Sigmoid colon (tissue), 6 donors: ENCODE measurements at regions not wholly inside any gene's neighbourhood (a gene's known extent, or its start where the extent isn't known, plus 50 kb on each side); places are given as distances from the start of the nearest gene placed in this dataset.

ENCODE experiments used
- DNase-seq: peaks from one replicate; pipeline ENCODE4 v3.0.0-alpha.2; 2019
- H3K27ac ChIP-seq, 4 donors: fragments of 200-600 bp; sonication (generic); one replicate each; pipeline ENCODE4 v1.5.1; 2016 to 2019; ENCODE audit warnings: mild to moderate bottlenecking in 1 of 4
- H3K27me3 ChIP-seq, 3 donors: fragments of 200-600 bp; sonication (generic); one replicate each; pipeline ENCODE4 v1.5.1; 2019; ENCODE audit warnings: mild to moderate bottlenecking in 1 of 3
- H3K36me3 ChIP-seq, 4 donors: fragments of 200-600 bp; sonication (generic); one replicate each; pipeline ENCODE4 v1.5.1; 2016 to 2019
- H3K4me1 ChIP-seq, 4 donors: fragments of 200-600 bp; sonication (generic); one replicate each; pipeline ENCODE4 v1.5.1; 2017 to 2019
- H3K4me3 ChIP-seq, 4 donors: fragments of 200-600 bp; sonication (generic); one replicate each; pipeline ENCODE4 v1.5.1; 2017 to 2019; ENCODE audit warnings: mild to moderate bottlenecking in 2 of 4, moderate library complexity in 1 of 4
- H3K9me3 ChIP-seq, 4 donors: fragments of 200-600 bp in 3 of 4; sonication (generic) in 3 of 4; one replicate each; pipeline versions ENCODE4 v1.5.1 to v1.6.1; 2013 to 2019
- CTCF ChIP-seq, 4 experiments: fragments of 450-650 bp in 3 of 4; fragments of 200-600 bp in 1 of 4; IDR thresholded peaks; one replicate each; pipeline ENCODE4 v1.5.1; 2016 to 2019; ENCODE audit warnings: antibody characterized with exemption in 4 of 4, mild to moderate bottlenecking in 3 of 4, moderate library complexity in 2 of 4
- EP300 ChIP-seq, 4 donors: sonication (generic); formaldehyde crosslinking; IDR thresholded peaks; one replicate each; pipeline ENCODE4 v1.6.1; 2017; ENCODE audit warnings: antibody characterized with exemption in 4 of 4
- POLR2A ChIP-seq, 2 donors: fragments of 450-650 bp; IDR thresholded peaks; one replicate each; pipeline ENCODE4 v1.6.1; 2016; ENCODE audit warnings: antibody characterized with exemption in 2 of 2, mild to moderate bottlenecking in 2 of 2, moderate library complexity in 2 of 2
- POLR2AphosphoS5 ChIP-seq, 4 donors: sonication (generic); formaldehyde crosslinking; IDR thresholded peaks; one replicate each; pipeline ENCODE4 v1.6.1; 2017; ENCODE audit warnings: antibody characterized with exemption in 4 of 4
- WGBS, 2 donors: extraction: QIAGEN DNeasy Blood & Tissue Kit; methylation state at CpG; one replicate each; pipeline ENCODE4 v1.1.7; 2013; 5-methylcytosine and 5-hydroxymethylcytosine counted together
- intact Hi-C: fragments of 100-400 bp; cut with DNase I; formaldehyde crosslinking; loops from one replicate; pipeline ENCODE4 v1.15.1; 2023
- donor health status: healthy with polysubstance abuse.
- donor health status: healthy.

- TF ChIP-seq EP300 (IDR thresholded peaks at IDR 0.05) (no peak), POLR2A (IDR thresholded peaks at IDR 0.05) (no peak), CTCF (IDR thresholded peaks at IDR 0.05) (no peak), POLR2AphosphoS5 (IDR thresholded peaks at IDR 0.05) (no peak)
- Histone ChIP-seq H3K36me3 (no peaks in the 10 kb centered on the region), H3K9me3 (no peaks in the 10 kb centered on the region), H3K4me1 (no peaks in the 10 kb centered on the region), H3K27ac (no peak overlapping the region), H3K27me3 (no peaks in the 10 kb centered on the region), H3K4me3 (no peak overlapping the region)
- intact Hi-C loops: no loop called here
- WGBS, 2 donors: 75 to 76% methylated on average over 2 of the region's 2 CpGs
- no peak for DNase-seq
Observed at GRCh38 chr1:221069986-221070385, 190.7 kb downstream of the HLX start.

GRCh38 chr1:221071777-221072176, 192.5 kb downstream of the HLX start:
- WGBS, 2 donors: 55 to 71% methylated on average over 1 of the region's 1 CpG
- Histone ChIP-seq H3K9me3 (no peaks in the 10 kb centered on the region), H3K27me3 (no peaks in the 10 kb centered on the region), H3K4me1 (no peaks in the 10 kb centered on the region), H3K36me3 (no peaks in the 10 kb centered on the region), H3K27ac (no peak overlapping the region), H3K4me3 (no peak overlapping the region)
- intact Hi-C loops: no loop called here
- TF ChIP-seq CTCF (IDR thresholded peaks at IDR 0.05) (no peak), POLR2A (IDR thresholded peaks at IDR 0.05) (no peak), EP300 (IDR thresholded peaks at IDR 0.05) (no peak), POLR2AphosphoS5 (IDR thresholded peaks at IDR 0.05) (no peak)
- DNase-seq: no peak

- DNase-seq: no peak
- Histone ChIP-seq H3K4me1 (no peaks in the 10 kb centered on the region), H3K36me3 (no peaks in the 10 kb centered on the region), H3K27ac (no peak overlapping the region), H3K27me3 (no peaks in the 10 kb centered on the region), H3K4me3 (no peak overlapping the region), H3K9me3 (no peaks in the 10 kb centered on the region)
- intact Hi-C loops: no loop called here
- 34 to 38% methylated on average over 1 of the region's 1 CpG for WGBS, 2 donors
- no peak for TF ChIP-seq EP300 (IDR thresholded peaks at IDR 0.05)
Observed at GRCh38 chr1:221072214-221072613, 193.0 kb downstream of the HLX start.

GRCh38 chr1:221074332-221074731, 195.1 kb downstream of the HLX start:
- Histone ChIP-seq H3K27me3 (no peaks in the 10 kb centered on the region), H3K27ac (no peak overlapping the region), H3K4me1 (no peaks in the 10 kb centered on the region), H3K4me3 (no peak overlapping the region), H3K36me3 (no peaks in the 10 kb centered on the region), H3K9me3 (no peaks in the 10 kb centered on the region)
- 64 to 72% methylated on average over 2 of the region's 2 CpGs for WGBS, 2 donors
- DNase-seq: no peak
- intact Hi-C loops: no loop called here
- no peak for TF ChIP-seq EP300 (IDR thresholded peaks at IDR 0.05)
- no peak for TF ChIP-seq CTCF (IDR thresholded peaks at IDR 0.05)
- TF ChIP-seq POLR2AphosphoS5 (IDR thresholded peaks at IDR 0.05): no peak
- no peak for TF ChIP-seq POLR2A (IDR thresholded peaks at IDR 0.05)

- intact Hi-C loops: no loop called here
- TF ChIP-seq CTCF (IDR thresholded peaks at IDR 0.05): no peak
- no peak for TF ChIP-seq EP300 (IDR thresholded peaks at IDR 0.05)
- Histone ChIP-seq H3K36me3 (no peaks in the 10 kb centered on the region), H3K4me1 (no peaks in the 10 kb centered on the region), H3K27me3 (no peaks in the 10 kb centered on the region), H3K4me3 (no peak overlapping the region), H3K27ac (no peak overlapping the region), H3K9me3 (no peaks in the 10 kb centered on the region)
- 49 to 53% methylated on average over 3 of the region's 3 CpGs for WGBS, 2 donors
- no peak for DNase-seq
Observed at GRCh38 chr1:221075911-221076310, 196.7 kb downstream of the HLX start.
